Astrocyte (in vitro differentiated cells and primary cell): ENCODE measurements at regions not wholly inside any gene's neighbourhood (a gene's known extent, or its start where the extent isn't known, plus 50 kb on each side); places are given as distances from the start of the nearest gene placed in this dataset.

ENCODE experiments used
- DNase-seq: peaks from one replicate; pipeline ENCODE4 v3.0.0-alpha.2; 2010; ENCODE audit warnings: low read depth
- FAIRE-seq: peaks from 2 replicates; lab custom pipeline; 2011; peaks lifted over from hg19 to GRCh38; lab: Jason Lieb, UNC
- H2AFZ ChIP-seq: 2 replicates; pipeline ENCODE4 v1.6.0; 2012; ENCODE audit warnings: low read depth, low read length, inconsistent platforms
- H3K27ac ChIP-seq: 2 replicates; pipeline ENCODE4 v1.5.1; 2011; ENCODE audit warnings: low read depth, low read length, inconsistent platforms
- H3K27me3 ChIP-seq: 2 replicates; pipeline ENCODE4 v1.6.0; 2011; ENCODE audit warnings: low read length, inconsistent platforms; ENCODE audit not compliant: insufficient read depth
- H3K36me3 ChIP-seq: 2 replicates; pipeline ENCODE4 v1.5.1; 2011; ENCODE audit warnings: low read length, inconsistent platforms; ENCODE audit not compliant: insufficient read depth
- H3K4me1 ChIP-seq: 2 replicates; pipeline ENCODE4 v1.5.1; 2011; ENCODE audit warnings: low read length, inconsistent platforms; ENCODE audit not compliant: insufficient read depth
- H3K4me2 ChIP-seq: 2 replicates; pipeline ENCODE4 v1.6.0; 2012; ENCODE audit warnings: low read length, inconsistent platforms
- H3K4me3 ChIP-seq: 2 replicates; pipeline ENCODE4 v1.5.1; 2011; ENCODE audit warnings: low read depth, mild to moderate bottlenecking, low read length, inconsistent platforms; ENCODE audit not compliant: insufficient read depth
- H3K79me2 ChIP-seq: 2 replicates; pipeline ENCODE4 v1.6.0; 2012; ENCODE audit warnings: mild to moderate bottlenecking, low read length, inconsistent platforms; ENCODE audit not compliant: insufficient read depth
- H3K9ac ChIP-seq: 2 replicates; pipeline ENCODE4 v1.6.0; 2012; ENCODE audit warnings: mild to moderate bottlenecking, low read length, inconsistent platforms
- H3K9me3 ChIP-seq: 2 replicates; pipeline ENCODE4 v1.5.1; 2012; ENCODE audit warnings: low read depth, mild to moderate bottlenecking, low read length, inconsistent platforms; ENCODE audit not compliant: insufficient read depth
- H4K20me1 ChIP-seq: 2 replicates; pipeline ENCODE4 v1.6.0; 2012; ENCODE audit warnings: low read length, inconsistent platforms; ENCODE audit not compliant: insufficient read depth
- H3K27ac Mint-ChIP-seq: one replicate; pipeline ENCODE4 v1.8.0; 2021; ENCODE audit warnings: mild to moderate bottlenecking, mixed read lengths; ENCODE audit not compliant: unreplicated experiment
- H3K27me3 Mint-ChIP-seq: one replicate; pipeline ENCODE4 v1.8.0; 2021; ENCODE audit warnings: low read depth, mixed read lengths; ENCODE audit not compliant: unreplicated experiment
- H3K36me3 Mint-ChIP-seq: one replicate; pipeline ENCODE4 v1.8.0; 2021; ENCODE audit warnings: low read depth, mixed read lengths; ENCODE audit not compliant: unreplicated experiment
- H3K4me1 Mint-ChIP-seq: one replicate; pipeline ENCODE4 v1.8.0; 2021; ENCODE audit warnings: low read depth, mixed read lengths; ENCODE audit not compliant: unreplicated experiment
- H3K4me3 Mint-ChIP-seq: one replicate; pipeline ENCODE4 v1.8.0; 2021; ENCODE audit warnings: mild to moderate bottlenecking, moderate library complexity, mixed read lengths; ENCODE audit not compliant: unreplicated experiment
- H3K9me3 Mint-ChIP-seq: one replicate; pipeline ENCODE4 v1.8.0; 2021; ENCODE audit warnings: mild to moderate bottlenecking, mixed read lengths; ENCODE audit not compliant: unreplicated experiment
- CTCF ChIP-seq: IDR thresholded peaks from 2 replicates; pipeline ENCODE4 v1.5.1; 2011; ENCODE audit warnings: low read depth, mild to moderate bottlenecking, inconsistent platforms, low read length, moderate library complexity; ENCODE audit not compliant: insufficient read depth
- EZH2 ChIP-seq: IDR thresholded peaks from 2 replicates; pipeline ENCODE4 v1.6.1; 2012; ENCODE audit warnings: mild to moderate bottlenecking, low read length, inconsistent platforms; ENCODE audit not compliant: insufficient read depth

GRCh38 chr16:27685807-27686206 is 135.9 kb downstream of the KATNIP start:
- Mint-ChIP-seq H3K4me3 (no peak overlapping the region), H3K36me3 (peaks cover 12% of the 10 kb centered on the region), H3K4me1 (peaks cover 10% of the 10 kb centered on the region), H3K27me3 (no peaks in the 10 kb centered on the region), H3K9me3 (no peaks in the 10 kb centered on the region), H3K27ac (no peak overlapping the region)
- H4K20me1 ChIP-seq: no peaks in the 10 kb centered on the region
- no peak overlapping the region for H3K9ac ChIP-seq
- H3K4me3 ChIP-seq: no peak overlapping the region
- FAIRE-seq (no peak), DNase-seq (peak; percentile 26)
- no peak overlapping the region for H3K27ac ChIP-seq
- H3K36me3 ChIP-seq: peaks cover 6% of the 10 kb centered on the region
- no peak overlapping the region for H2AFZ ChIP-seq
- TF ChIP-seq EZH2 (no peak), CTCF (no peak)
- peaks cover 5% of the 10 kb centered on the region for H3K4me1 ChIP-seq
- no peaks in the 10 kb centered on the region for H3K9me3 ChIP-seq
- no peaks in the 10 kb centered on the region for H3K27me3 ChIP-seq
- no peaks in the 10 kb centered on the region for H3K79me2 ChIP-seq
- no peak overlapping the region for H3K4me2 ChIP-seq

GRCh38 chr16:27686926-27687325 is 137.0 kb downstream of the KATNIP start:
- Histone ChIP-seq H4K20me1 (no peaks in the 10 kb centered on the region), H3K27me3 (no peaks in the 10 kb centered on the region), H3K36me3 (peaks cover 4% of the 10 kb centered on the region), H3K9me3 (no peaks in the 10 kb centered on the region), H3K4me2 (no peak overlapping the region), H3K4me3 (no peak overlapping the region), H3K4me1 (peaks cover 5% of the 10 kb centered on the region), H2AFZ (no peak overlapping the region), H3K79me2 (no peaks in the 10 kb centered on the region), H3K27ac (no peak overlapping the region), H3K9ac (no peak overlapping the region)
- TF ChIP-seq EZH2: no peak
- TF ChIP-seq CTCF: no peak
- Mint-ChIP-seq H3K36me3 (peaks cover 10% of the 10 kb centered on the region), H3K27me3 (no peaks in the 10 kb centered on the region), H3K9me3 (peaks cover 3% of the 10 kb centered on the region), H3K27ac (no peak overlapping the region), H3K4me1 (peaks cover 10% of the 10 kb centered on the region), H3K4me3 (no peak overlapping the region)
- FAIRE-seq (no peak), DNase-seq (no peak)

GRCh38 chr16:27687605-27688004 is 137.7 kb downstream of the KATNIP start:
- Histone ChIP-seq H2AFZ (no peak overlapping the region), H3K27ac (no peak overlapping the region), H3K4me2 (no peak overlapping the region), H3K27me3 (no peaks in the 10 kb centered on the region), H3K4me1 (peaks cover 5% of the 10 kb centered on the region), H3K36me3 (peaks cover 2% of the 10 kb centered on the region), H3K79me2 (no peaks in the 10 kb centered on the region), H3K9me3 (no peaks in the 10 kb centered on the region), H4K20me1 (no peaks in the 10 kb centered on the region), H3K9ac (no peak overlapping the region), H3K4me3 (no peak overlapping the region)
- DNase-seq (no peak), FAIRE-seq (no peak)
- H3K4me3 Mint-ChIP-seq: no peak overlapping the region
- no peak overlapping the region for H3K27ac Mint-ChIP-seq
- peaks cover 12% of the 10 kb centered on the region for H3K36me3 Mint-ChIP-seq
- no peak for TF ChIP-seq EZH2
- H3K9me3 Mint-ChIP-seq: peaks cover 3% of the 10 kb centered on the region
- no peaks in the 10 kb centered on the region for H3K27me3 Mint-ChIP-seq
- peaks cover 10% of the 10 kb centered on the region for H3K4me1 Mint-ChIP-seq
